HEK293 (cell line): ENCODE measurements at regions not wholly inside any gene's neighbourhood (a gene's known extent, or its start where the extent isn't known, plus 50 kb on each side); places are given as distances from the start of the nearest gene placed in this dataset.

Experiments
- CTCF ChIP-seq: fragments of 450-650 bp; formaldehyde crosslinking; IDR thresholded peaks from 2 replicates; pipeline ENCODE4 v1.5.1; 2016; ENCODE audit warnings: missing biosample characterization, missing genetic modification characterization
- HOXA7 ChIP-seq: sonication (generic); formaldehyde crosslinking; IDR thresholded peaks from 2 replicates; pipeline ENCODE4 v1.8.1; 2022; ENCODE audit warnings: missing genetic modification reagents, borderline replicate concordance
- WT1 ChIP-seq: fragments of 450-650 bp; formaldehyde crosslinking; IDR thresholded peaks from 2 replicates; pipeline ENCODE4 v1.5.1; 2016; ENCODE audit warnings: missing biosample characterization, missing genetic modification characterization
- ZBTB26 ChIP-seq: fragments of 450-650 bp; formaldehyde crosslinking; optimal IDR thresholded peaks from 2 replicates; pipeline ENCODE3; 2016; ENCODE audit warnings: missing biosample characterization, mild to moderate bottlenecking, missing genetic modification characterization
- ZNF239 ChIP-seq: fragments of 450-650 bp; formaldehyde crosslinking; IDR thresholded peaks from 2 replicates; pipeline ENCODE4 v1.5.1; 2016; ENCODE audit warnings: missing biosample characterization, missing genetic modification characterization

GRCh38 chr6:90401933-90402830, 105.5 kb upstream of the BACH2 start:
- TF ChIP-seq CTCF (tag by site-specific recombination) (no peak), WT1 (tag by site-specific recombination) (no peak), HOXA7 (CRISPR knock-in tag) (no peak), ZNF239 (tag by site-specific recombination) (no peak), ZBTB26 (tag by site-specific recombination) (no peak)
